HG03060 (cell line): ENCODE measurements at regions not wholly inside any gene's neighbourhood (a gene's known extent, or its start where the extent isn't known, plus 50 kb on each side); places are given as distances from the start of the nearest gene placed in this dataset.
"Not testable (repeated sequence)": the region's sequence is repeated elsewhere in the genome, so short reads cannot be mapped to it uniquely, and the experiment has no call there.

Experiments
- ATAC-seq: cut with Tn5 transposase; IDR thresholded peaks from one replicate; pipeline ENCODE4 v1.9.1; 2021; ENCODE audit warnings: low read depth, moderate number of reproducible peaks; ENCODE audit not compliant: unreplicated experiment

DNA sequence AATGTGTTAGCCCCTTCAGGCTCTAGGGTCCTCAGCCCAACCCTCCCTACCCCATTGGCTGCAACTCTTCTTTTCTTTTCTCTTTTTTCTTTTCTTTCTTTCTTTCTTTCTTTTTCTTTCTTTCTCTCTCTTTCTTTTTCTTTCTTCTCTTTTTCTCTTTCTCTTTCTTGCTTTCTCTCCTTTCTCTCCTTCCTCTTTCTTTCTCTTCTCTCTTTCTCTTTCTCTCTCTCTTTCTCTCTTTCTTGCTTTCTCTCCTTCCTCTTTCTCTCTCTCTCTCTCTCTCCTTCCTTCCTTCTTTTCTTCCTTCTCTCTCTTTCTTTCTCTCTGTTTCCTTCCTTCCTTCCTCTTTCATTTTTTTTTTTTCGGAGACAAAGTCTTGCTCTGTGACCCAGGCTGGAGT is 458.9 kb downstream of the TYW1 start:
- ATAC-seq = no peak

DNA sequence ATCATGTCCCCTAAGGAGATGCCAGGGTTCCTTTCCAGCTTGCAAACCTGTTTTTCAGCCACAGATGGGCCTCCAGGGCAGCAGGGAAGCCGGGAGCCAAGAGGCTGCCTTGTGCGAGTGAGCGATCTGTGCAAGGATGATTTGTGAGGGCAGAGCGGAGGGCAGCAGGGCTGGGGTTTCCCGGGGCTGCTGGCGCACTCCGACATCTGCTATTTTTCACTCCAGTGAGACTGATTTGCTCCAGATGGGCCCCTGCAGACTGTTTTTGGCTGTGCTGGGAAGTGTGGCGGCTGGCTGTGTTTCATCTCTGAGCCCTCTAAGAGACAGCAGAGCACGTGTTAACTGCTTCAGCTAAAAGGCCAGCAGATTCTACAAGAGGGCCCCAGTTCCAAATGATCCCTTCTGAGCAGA is 466.2 kb downstream of the TYW1 start:
- no peak for ATAC-seq

DNA sequence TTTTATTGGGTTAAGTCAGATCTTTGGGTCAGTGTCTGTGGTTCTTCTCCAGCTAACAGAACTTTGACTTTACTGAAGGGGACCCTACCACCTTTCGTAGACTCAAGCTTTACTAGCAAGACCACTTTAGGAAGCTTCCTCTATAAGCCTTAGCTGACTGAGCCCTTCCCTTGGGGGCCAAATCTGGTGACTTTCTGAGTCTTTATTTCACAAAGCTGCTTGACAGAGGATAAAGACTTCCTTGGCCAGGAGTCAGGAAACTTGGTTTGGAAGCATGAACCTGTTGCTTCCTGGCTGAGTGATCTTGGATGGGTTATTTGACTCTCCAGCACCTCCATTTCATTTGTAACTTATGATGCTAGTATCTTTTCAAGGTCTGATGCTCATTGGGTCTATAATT is 466.7 kb downstream of the TYW1 start:
- no peak for ATAC-seq

DNA sequence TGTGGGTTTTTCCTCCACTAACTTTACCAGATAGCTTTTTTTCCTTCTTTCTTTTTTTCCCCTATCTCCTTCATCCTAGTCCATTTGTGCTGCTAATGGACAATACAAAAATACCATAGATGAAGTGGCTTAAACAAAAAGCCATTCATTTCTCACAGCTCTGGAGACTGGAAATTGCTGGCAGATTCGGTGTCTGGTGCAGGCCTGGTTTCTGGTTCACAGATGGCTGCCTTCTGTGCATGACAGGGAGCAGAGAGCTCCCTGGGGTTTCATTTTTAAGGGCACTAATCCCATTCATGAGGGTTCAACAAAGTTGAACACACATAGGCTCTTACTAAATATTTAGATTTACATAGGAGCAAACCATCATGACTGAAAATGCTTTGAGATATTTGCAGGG is 467.4 kb downstream of the TYW1 start:
- ATAC-seq = no peak

DNA sequence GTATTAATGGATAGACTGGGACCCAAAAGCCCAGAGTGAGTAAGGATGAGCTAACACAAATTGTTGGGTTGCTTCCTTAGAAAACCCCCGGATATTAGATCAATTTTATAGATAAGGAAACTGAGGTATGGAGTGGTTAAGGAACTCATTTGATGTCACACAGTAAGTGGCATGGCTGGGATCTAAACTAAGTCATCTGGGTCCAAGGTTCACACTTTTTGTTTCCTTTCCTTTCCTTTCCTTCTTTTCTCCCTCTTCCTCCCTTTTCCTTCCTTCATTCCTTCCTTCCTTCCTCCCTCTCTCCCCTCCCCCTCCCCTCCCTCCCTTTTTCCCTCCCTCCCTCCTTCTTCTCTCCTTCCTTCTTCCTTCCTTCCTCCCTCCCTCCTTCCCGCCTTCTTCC is 469.5 kb downstream of the TYW1 start:
- ATAC-seq = no peak

DNA sequence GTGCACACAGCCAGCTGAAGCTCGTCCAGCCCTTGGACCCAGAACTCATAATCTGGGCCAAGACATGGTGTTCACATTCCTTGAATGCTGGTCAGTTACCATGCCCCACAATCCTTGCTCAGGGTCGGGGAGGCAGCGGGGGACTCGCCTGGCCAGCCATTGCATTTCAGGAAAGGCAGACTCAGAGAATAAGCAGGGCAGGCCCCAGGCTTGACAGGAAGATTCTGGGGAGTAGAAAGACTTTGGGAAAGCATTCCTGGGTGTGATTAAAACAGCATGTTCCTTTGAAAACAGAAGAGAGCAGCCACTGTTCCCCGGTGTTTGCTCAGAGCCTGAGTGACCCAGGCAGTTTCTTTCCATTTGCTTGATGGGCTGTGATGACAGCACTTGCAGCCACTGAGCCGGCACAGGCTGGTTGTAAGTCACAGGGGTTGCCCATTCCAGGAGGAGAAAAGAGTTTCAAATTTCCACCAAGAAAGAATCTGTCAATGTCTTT is 473.7 kb downstream of the TYW1 start:
- ATAC-seq = no peak

DNA sequence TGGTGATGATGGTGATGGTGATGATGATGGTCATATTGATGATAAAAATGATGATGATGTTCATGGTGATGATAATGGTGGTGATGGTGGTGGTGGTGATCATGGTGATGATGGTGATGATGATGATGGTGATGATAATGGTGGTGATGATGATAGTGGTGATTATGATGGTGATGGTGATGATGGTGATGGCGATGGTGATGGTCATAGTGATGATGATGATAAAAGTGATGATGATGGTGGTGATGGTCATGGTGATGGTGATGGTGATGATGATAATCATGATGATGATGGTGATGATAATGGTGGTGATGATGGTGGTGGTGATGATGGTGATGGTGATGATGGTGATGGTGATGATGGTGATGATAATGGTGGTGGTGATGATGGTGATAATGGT is 478.7 kb downstream of the TYW1 start:
- ATAC-seq = no peak

DNA sequence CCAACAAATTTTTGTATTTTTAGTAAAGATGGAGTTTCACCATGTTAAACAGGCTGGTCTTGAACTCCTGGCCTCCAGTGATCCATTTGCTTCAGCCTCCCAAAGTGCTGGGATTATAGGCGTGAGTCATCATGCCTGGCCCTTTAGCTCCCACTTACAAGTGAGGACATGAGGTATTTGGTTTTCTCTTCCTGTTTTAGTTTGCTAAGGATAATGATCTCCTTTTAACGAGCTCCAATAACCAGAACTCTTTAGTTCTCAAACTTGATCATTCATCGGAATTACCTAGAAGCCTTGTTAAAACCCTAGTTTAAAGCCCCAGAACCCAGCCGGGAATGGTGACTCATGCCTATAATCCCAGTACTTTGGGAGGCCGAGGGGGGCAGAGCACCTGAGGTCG is 481.4 kb downstream of the TYW1 start:
- ATAC-seq = no peak

DNA sequence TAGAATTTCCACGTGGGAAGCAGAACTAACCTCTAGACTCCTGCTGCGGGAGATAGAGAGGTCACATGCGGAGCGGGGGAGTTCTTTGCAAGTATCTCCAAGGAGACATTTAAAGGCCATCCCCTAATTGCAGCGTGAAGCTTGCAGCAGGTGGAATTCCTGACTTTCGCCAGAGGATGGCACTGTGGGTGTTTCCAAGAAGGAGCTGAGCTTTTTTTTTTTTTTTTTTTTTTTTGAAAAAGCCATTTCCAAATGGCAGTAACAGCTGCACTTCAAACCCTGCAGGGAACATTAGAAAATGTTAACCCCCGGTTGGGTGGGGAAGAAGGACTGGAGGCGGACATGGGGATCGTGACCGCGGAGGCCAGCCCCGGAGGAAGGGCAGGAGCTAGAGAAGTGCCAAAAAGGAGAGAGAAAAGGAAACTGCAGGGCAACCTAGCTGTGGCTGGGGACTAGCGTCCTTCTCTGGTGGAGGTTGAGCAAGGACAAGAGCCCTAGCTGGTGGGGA is 487.7 kb downstream of the TYW1 start:
- ATAC-seq = no peak

DNA sequence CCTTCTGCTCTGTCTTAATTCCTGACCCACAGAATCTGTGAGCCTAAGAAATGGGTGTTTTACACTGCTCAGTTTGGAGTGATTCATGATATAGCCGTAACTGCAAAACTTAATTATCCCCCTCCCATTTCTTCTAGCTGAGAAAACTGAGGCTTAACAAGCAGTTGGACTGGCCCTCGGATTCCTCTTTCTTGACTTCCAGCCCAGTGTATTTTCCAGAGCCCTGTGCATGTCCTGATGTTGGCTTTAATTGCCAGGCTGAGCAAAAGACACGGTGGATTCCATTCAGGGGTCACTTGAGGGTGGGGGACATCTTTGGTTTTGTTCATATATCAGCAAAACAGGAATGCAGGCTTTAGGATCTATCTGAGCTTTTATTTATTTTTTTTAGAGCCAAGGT is 489.8 kb downstream of the TYW1 start:
- no peak for ATAC-seq

DNA sequence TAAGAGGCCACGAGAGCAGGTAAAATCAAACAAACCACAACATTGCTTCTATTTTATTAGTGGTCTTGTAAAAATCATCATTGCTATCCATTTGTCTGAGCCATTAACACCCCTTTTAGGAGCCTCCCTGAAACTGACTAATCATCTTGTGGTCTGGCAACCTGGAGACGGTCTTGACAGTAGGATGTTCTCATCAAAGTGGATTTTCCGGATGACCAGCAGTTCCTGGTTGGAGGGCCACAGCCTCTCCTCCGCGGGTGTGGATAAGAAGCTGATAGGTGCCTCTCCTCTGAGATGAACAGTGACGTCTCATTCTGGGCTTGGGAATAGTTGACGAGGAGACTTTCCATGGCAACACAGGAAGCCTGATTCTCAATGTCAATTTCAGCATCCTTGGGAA is 490.7 kb downstream of the TYW1 start:
- ATAC-seq = no peak

DNA sequence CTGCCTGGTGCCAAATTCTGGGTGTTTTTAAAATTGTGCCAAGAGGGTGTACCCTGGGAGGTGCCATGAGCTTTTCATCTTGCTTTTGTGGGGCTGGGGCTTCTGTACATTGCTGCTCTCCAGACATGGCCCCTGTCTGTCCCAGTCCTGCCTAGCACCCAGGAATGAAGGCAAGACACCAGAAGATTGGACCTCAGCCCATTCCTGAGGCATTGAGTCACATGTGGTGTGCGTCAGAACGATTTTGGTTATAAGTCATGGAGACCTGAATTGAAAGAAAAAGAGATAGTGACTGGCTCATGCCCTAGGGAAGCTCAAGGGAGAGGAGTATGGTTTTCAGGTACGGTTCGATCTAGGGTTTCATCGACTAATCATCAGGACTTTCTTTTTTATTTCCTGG is 493.2 kb downstream of the TYW1 start:
- no peak for ATAC-seq

DNA sequence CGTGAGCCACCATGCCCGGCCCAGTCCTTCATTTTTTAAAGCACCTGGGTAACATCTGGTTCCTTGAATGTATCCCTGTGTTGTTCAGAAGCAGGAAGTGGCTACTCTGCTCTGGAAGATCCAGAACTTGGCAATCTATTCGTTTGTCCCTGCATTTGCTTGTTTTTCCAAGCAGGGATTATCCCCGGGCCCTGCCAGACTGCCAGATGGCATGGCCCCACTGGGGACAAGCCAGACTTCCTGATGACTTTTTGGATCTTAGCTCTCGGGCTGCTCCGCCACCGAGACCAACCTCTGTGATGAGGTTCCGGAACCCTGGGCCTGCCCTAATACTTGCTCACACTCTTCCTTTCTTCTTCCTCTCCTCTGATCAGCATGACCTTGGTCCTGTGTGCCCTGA is 496.7 kb downstream of the TYW1 start:
- ATAC-seq = no peak

DNA sequence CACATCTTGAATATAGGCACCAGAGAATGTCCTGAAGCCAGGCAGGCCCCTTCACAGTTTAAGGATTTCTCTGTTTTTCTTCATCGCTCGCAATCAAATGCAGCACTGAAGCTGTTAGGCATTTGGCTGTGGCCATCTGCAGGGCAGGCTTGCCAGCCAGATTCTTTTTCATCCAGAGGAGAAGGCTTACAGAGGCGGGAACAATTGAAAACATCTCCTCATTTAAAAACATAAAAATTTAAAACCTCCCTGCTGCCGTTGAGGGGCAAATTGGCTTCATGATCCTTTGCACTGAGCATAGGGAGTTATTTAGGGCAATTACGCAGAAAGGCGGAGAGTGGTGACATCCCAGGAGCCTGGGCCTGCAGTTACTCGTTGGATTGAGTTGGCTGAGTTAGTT is 500.0 kb downstream of the TYW1 start:
- ATAC-seq = no peak

DNA sequence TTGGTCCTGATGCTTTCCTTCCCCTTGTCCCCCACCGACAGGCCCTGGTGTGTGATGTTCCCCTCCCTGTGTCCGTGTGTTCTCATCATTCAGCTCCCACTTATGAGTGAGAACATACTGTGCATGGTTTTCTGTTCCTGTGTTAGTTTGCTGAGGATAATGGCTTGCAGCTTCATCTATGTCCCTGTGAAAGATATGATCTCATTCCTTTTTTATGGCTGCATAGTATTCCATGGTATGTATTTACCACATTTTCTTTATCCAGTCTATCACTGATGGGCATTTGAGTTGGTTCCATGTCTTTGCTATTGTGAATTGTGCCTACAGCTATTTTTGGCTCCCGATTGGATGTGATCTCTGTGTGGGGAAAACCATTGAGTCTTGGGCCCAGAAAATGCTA is 501.3 kb downstream of the TYW1 start:
- not testable (repeated sequence) for ATAC-seq

DNA sequence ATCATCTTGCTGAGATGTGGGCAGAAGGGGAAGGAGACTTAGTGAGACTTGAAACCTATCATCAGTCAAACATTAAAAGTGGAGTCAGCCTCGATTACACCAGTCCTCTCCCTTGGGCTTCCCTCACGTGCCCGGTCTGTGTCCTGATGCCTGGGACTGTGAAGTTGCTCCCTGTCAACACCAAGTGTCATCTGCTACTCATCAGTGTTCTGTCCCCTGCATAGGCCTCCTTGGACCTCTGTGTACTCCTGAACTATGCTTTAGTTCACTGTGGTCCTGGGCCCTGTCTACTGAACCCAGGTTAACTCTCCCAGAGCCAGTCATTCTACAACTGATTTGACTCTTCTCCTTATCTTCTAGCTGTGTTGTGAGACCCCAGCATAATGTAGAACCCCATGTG is 506.3 kb downstream of the TYW1 start:
- no peak for ATAC-seq

DNA sequence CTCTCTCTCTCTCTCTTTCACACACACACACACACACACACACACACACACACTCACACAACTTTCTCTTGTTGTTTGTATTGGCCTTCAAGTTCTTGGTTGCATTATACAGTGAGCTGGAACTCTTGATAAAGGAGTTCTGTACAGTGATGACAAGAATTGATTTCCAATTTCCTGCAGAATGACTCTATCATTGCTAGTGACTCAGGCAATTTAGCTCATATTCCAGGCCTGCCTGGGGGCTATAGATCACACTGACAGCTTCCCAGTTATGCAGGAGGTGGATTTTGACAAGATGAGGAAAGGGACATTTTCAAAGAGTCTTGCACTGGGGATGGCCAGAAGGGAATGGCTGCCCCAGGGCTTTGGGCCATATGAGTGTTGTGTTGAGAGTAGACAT is 508.8 kb downstream of the TYW1 start:
- no peak for ATAC-seq

DNA sequence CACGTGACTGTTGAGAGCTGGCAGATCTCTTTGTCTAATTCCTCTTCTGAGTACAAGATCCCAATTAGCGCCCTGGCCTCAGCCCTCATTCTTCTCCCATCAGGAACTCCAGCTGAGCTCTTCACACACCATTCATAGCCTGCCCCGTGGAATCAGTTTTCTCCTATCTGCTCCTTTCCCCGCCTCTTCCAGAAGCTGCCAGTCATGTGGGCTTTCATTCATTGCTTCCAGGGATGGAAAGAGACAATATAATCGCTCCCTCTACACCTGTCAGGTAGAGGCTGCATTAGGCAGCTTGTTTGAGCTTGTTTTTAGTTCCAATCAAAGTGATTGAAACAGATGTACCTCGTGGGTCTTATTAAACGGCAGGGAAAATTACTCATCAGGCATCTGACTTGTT is 515.8 kb downstream of the TYW1 start:
- ATAC-seq = no peak

DNA sequence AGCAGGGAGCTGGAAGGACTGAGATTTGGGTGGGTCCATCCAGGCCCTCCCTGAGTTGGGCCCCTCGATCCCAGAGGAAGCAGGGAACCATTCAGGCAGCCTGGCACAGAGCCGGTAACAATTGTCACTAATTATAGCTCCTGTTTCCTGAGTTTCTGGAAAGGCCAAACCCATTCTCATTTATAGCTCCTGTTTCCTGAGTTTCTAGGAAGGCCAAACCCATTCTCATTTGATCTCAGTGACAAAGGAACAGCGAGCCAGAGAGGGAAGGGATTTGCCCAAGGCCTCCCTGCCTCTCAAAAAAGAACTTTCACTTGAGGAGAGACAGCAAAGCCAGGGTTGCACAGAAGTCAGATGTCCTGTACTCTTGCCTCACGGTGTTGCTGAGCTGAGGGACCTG is 521.9 kb downstream of the TYW1 start:
- ATAC-seq = no peak

DNA sequence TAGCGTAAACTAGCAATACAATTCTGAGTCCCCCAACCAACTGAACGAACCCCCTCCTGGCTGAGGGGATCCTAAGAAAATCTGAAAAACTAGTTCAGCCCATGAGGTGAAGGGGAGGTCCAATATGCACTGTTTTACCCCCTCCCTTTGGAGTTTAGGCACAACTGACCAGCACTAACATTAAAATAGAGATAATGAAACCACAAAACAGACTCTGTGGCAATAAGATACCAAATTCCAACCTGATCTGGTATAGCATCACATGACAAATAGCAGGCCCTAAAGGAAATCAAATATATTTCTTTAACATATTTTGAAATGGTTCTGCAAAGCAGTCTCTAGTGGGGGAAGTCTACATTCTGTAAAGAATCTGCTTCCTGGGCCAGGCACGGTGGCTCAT is 522.5 kb downstream of the TYW1 start:
- ATAC-seq = no peak

DNA sequence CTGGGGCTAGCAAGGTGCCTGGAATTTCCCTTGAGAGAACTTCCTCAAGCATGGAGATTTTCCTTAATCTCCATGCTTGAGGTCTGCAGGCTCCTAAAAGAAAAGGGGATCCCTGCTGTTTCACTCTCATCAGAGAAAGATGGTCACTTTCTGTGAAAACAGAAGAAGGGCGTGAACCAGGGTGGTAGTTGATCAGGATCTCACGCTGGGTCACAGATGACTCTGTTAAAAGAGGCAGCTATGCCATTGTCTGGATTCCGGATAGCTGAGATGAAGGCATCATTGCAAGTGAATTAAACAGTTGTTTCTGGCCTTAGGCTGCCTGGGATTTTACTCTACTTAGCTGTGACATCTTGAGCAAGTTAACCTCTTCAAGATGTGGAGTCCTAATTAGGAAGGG is 525.9 kb downstream of the TYW1 start:
- ATAC-seq = no peak

DNA sequence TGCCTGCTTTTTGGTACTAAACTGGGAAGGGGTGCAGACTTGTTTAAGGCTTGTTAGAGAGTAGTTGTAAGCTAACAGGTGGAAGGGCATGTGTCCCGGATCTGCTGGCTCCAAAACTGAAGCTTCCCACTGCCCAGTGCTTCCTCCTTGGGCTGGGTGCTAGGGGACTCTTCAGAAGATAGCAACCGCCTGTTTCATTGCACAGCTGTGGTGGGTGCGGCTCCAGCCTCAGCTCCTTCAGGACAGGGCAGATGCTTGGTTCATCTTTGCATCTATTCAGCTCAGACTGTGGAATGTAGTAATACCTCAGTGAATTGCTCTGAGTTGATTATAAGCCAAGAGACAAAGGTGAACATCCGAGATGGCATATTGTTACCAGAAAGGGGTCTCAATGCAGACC is 527.1 kb downstream of the TYW1 start:
- no peak for ATAC-seq

DNA sequence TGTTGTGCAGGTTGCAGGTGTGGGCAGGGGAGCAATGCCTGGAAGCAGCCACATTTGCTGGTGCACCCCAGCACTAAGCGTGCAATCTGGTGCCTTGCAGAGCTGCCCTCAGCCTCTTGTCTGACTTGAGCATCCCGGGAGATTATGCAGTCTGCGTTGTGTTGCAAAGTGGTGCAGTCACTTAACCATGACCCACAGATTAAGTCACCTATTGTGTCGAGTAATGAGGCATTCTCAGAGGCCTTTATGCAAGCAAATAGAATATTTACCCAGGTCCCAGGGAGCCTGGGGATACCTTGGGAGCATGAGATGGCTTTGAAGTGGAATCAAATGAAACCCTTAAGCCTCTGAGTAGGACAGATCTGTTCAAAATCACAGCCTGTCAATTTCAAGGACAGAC is 529.0 kb downstream of the TYW1 start:
- no peak for ATAC-seq
